ENCODE measurements at regions not wholly inside any gene's neighbourhood (a gene's known extent, or its start where the extent isn't known, plus 50 kb on each side); places are given as distances from the start of the nearest gene placed in this dataset.

GRCh38 chr2:39499336-39499735, 62.3 kb upstream of the MAP4K3 start:
- TF ChIP-seq POLR2A (IDR thresholded peaks at IDR 0.05) (no peak), CTCF (IDR thresholded peaks at IDR 0.05) (no peak)
